Fibroblast of lung (primary cell): ENCODE measurements at regions not wholly inside any gene's neighbourhood (a gene's known extent, or its start where the extent isn't known, plus 50 kb on each side); places are given as distances from the start of the nearest gene placed in this dataset.
A peak's percentile ranks its signal among the peaks of the same experiment; 100 is the strongest.
"Not testable (repeated sequence)": the region's sequence is repeated elsewhere in the genome, so short reads cannot be mapped to it uniquely, and the experiment has no call there.

ENCODE experiments used
- DNase-seq, 2 donors: peaks; one replicate each; pipeline versions ENCODE4 v3.0.0 to v3.0.0-alpha.2; 2010; ENCODE audit warnings: low read depth in 2 of 2
- H2AFZ ChIP-seq: 2 replicates; pipeline ENCODE4 v1.5.1; 2012; ENCODE audit warnings: low read length, control low read depth, inconsistent platforms
- H3K27ac ChIP-seq: 2 replicates; pipeline ENCODE4 v1.5.1; 2011; ENCODE audit warnings: low read length, control low read depth; ENCODE audit not compliant: insufficient read depth
- H3K27me3 ChIP-seq: 2 replicates; pipeline ENCODE4 v1.5.1; 2011; ENCODE audit warnings: mild to moderate bottlenecking, low read length; ENCODE audit not compliant: control insufficient read depth, insufficient read depth
- H3K36me3 ChIP-seq: 2 replicates; pipeline ENCODE4 v1.5.1; 2011; ENCODE audit warnings: low read length; ENCODE audit not compliant: control insufficient read depth, insufficient read depth
- H3K4me1 ChIP-seq: 2 replicates; pipeline ENCODE4 v1.5.1; 2011; ENCODE audit warnings: low read length; ENCODE audit not compliant: control insufficient read depth, insufficient read depth; ENCODE audit errors: extremely low read depth
- H3K4me2 ChIP-seq: 2 replicates; pipeline ENCODE4 v1.5.1; 2011; ENCODE audit warnings: low read length, control low read depth; ENCODE audit not compliant: insufficient read depth; ENCODE audit errors: extremely low read depth
- H3K4me3 ChIP-seq, 4 experiments: fragments of 200-600 bp in 1 of 4; sonication (generic) in 1 of 4; replicated peaks in 1 of 4; 2 replicates each; pipeline ENCODE4 v1.5.1; 2011 to 2016; ENCODE audit warnings: low read length in 4 of 4, low read depth in 3 of 4, mild to moderate bottlenecking in 3 of 4, control low read depth in 2 of 4, inconsistent platforms in 1 of 4, mixed read lengths in 1 of 4; ENCODE audit not compliant: insufficient read depth in 1 of 4; ENCODE audit errors: control extremely low read depth in 1 of 4
- H3K79me2 ChIP-seq: 2 replicates; pipeline ENCODE4 v1.5.1; 2012; ENCODE audit warnings: mild to moderate bottlenecking, low read length, inconsistent platforms; ENCODE audit not compliant: control insufficient read depth, insufficient read depth
- H3K9ac ChIP-seq: 2 replicates; pipeline ENCODE4 v1.5.1; 2011; ENCODE audit warnings: mild to moderate bottlenecking, low read length, control low read depth; ENCODE audit not compliant: insufficient read depth
- H3K9me3 ChIP-seq: 2 replicates; pipeline ENCODE4 v1.5.1; 2012; ENCODE audit warnings: low read depth, low read length; ENCODE audit not compliant: control insufficient read depth, insufficient read depth
- H4K20me1 ChIP-seq: 2 replicates; pipeline ENCODE4 v1.5.1; 2011; ENCODE audit warnings: low read length; ENCODE audit not compliant: control insufficient read depth, insufficient read depth; ENCODE audit errors: extremely low read depth
- CTCF ChIP-seq, 2 donors: IDR thresholded peaks in 1 of 2; conservative IDR thresholded peaks in 1 of 2; 1 replicate in 1 of 2; 2 replicates in 1 of 2; pipeline ENCODE4 v1.5.1; 2011 to 2012; ENCODE audit warnings: low read length in 2 of 2, control low read depth in 1 of 2, inconsistent platforms in 1 of 2, low read depth in 1 of 2, mild to moderate bottlenecking in 1 of 2
- EZH2 ChIP-seq: IDR thresholded peaks from 2 replicates; pipeline ENCODE4 v1.5.1; 2012; ENCODE audit warnings: low read length, control low read depth, mild to moderate bottlenecking; ENCODE audit errors: missing control alignments

- peaks cover 3% of the 10 kb centered on the region for H3K4me1 ChIP-seq
- H3K4me2 ChIP-seq, result no peak overlapping the region
- H4K20me1 ChIP-seq, result no peaks in the 10 kb centered on the region
- no peak overlapping the region for H3K27ac ChIP-seq
- no peak for DNase-seq
- no peaks in the 10 kb centered on the region for H3K27me3 ChIP-seq
- TF ChIP-seq EZH2 (no peak), CTCF (conservative IDR thresholded peaks at IDR 0.05 in 1 of 2, IDR thresholded peaks at IDR 0.05 in 1 of 2; ENCODE audit: low read depth in 1 of 2, low read length in 2 of 2) (no peak)
- H2AFZ ChIP-seq, result no peak overlapping the region
- no peaks in the 10 kb centered on the region for H3K36me3 ChIP-seq
- H3K9me3 ChIP-seq, result no peaks in the 10 kb centered on the region
- H3K4me3 ChIP-seq, result no peak overlapping the region
- H3K9ac ChIP-seq, result no peak overlapping the region
- H3K79me2 ChIP-seq, result no peaks in the 10 kb centered on the region
Measured at GRCh38 chr6:169088762-169089161, 164.9 kb downstream of the THBS2 start.

GRCh38 chr6:169087443-169088041 is 166.1 kb downstream of the THBS2 start:
- no peak overlapping the region for H3K9ac ChIP-seq
- peak; percentile 59 to 61 for DNase-seq

GRCh38 chr6:169086616-169087015 is 167.0 kb downstream of the THBS2 start:
- not testable (repeated sequence) for H4K20me1 ChIP-seq, H2AFZ ChIP-seq, H3K27me3 ChIP-seq, H3K36me3 ChIP-seq, DNase-seq, H3K27ac ChIP-seq, H3K4me3 ChIP-seq, H3K79me2 ChIP-seq, H3K9ac ChIP-seq, H3K4me2 ChIP-seq, H3K4me1 ChIP-seq, H3K9me3 ChIP-seq

More at GRCh38 chr6:169087443-169088041, 166.1 kb downstream of the THBS2 start:
- no peak overlapping the region for H2AFZ ChIP-seq
- H3K4me1 ChIP-seq, result peaks cover 3% of the 10 kb centered on the region
- H3K27me3 ChIP-seq, result no peaks in the 10 kb centered on the region
- no peak overlapping the region for H3K4me2 ChIP-seq
- H3K79me2 ChIP-seq, result no peaks in the 10 kb centered on the region
- H3K4me3 ChIP-seq, result no peak overlapping the region
- H3K36me3 ChIP-seq, result no peaks in the 10 kb centered on the region
- TF ChIP-seq EZH2 (no peak), CTCF (conservative IDR thresholded peaks at IDR 0.05 in 1 of 2, IDR thresholded peaks at IDR 0.05 in 1 of 2; ENCODE audit: low read depth in 1 of 2, low read length in 2 of 2) (no peak)
- no peaks in the 10 kb centered on the region for H4K20me1 ChIP-seq
- H3K9me3 ChIP-seq, result no peaks in the 10 kb centered on the region
- H3K27ac ChIP-seq, result no peak overlapping the region
